ENCODE measurements at regions not wholly inside any gene's neighbourhood (a gene's known extent, or its start where the extent isn't known, plus 50 kb on each side); places are given as distances from the start of the nearest gene placed in this dataset.
"Not testable (repeated sequence)": the region's sequence is repeated elsewhere in the genome, so short reads cannot be mapped to it uniquely, and the experiment has no call there.

- no peak for DNase-seq
These were observed 487.7 kb downstream of the TYW1 start for GRCh38 chr7:67484244-67484751.

- no peak for DNase-seq
These were observed 489.8 kb downstream of the TYW1 start for GRCh38 chr7:67486401-67486800.

- no peak for DNase-seq
These were observed 490.7 kb downstream of the TYW1 start for GRCh38 chr7:67487316-67487715.

- DNase-seq = no peak
These were observed 493.2 kb downstream of the TYW1 start for GRCh38 chr7:67489881-67490280.

- DNase-seq = no peak
These were observed 496.7 kb downstream of the TYW1 start for GRCh38 chr7:67493366-67493765.

GRCh38 chr7:67496589-67496988 lies 500.0 kb downstream of the TYW1 start:
- no peak for DNase-seq

GRCh38 chr7:67497914-67498313 lies 501.3 kb downstream of the TYW1 start:
- not testable (repeated sequence) for DNase-seq

- no peak for DNase-seq
These were observed 506.3 kb downstream of the TYW1 start for GRCh38 chr7:67502929-67503328.

- no peak for DNase-seq
These were observed 508.8 kb downstream of the TYW1 start for GRCh38 chr7:67505449-67505848.

- DNase-seq = no peak
These were observed 515.8 kb downstream of the TYW1 start for GRCh38 chr7:67512481-67512880.

- DNase-seq = no peak
These were observed 521.9 kb downstream of the TYW1 start for GRCh38 chr7:67518580-67518979.

GRCh38 chr7:67519171-67519570 lies 522.5 kb downstream of the TYW1 start:
- no peak for DNase-seq

- DNase-seq = no peak
These were observed 525.9 kb downstream of the TYW1 start for GRCh38 chr7:67522504-67522903.

GRCh38 chr7:67523713-67524112 lies 527.1 kb downstream of the TYW1 start:
- DNase-seq = no peak

- no peak for DNase-seq
These were observed 529.0 kb downstream of the TYW1 start for GRCh38 chr7:67525588-67525987.

GRCh38 chr7:67535241-67535989 lies 538.8 kb downstream of the TYW1 start:
- DNase-seq = no peak

GRCh38 chr7:67542916-67543315 lies 546.3 kb downstream of the TYW1 start:
- no peak for DNase-seq

GRCh38 chr7:67547183-67547907 lies 550.7 kb downstream of the TYW1 start:
- DNase-seq = no peak

GRCh38 chr7:67549126-67549525 lies 552.5 kb downstream of the TYW1 start:
- no peak for DNase-seq

GRCh38 chr7:67550801-67551436 lies 554.3 kb downstream of the TYW1 start:
- DNase-seq = no peak

GRCh38 chr7:67552738-67553137 lies 556.1 kb downstream of the TYW1 start:
- no peak for DNase-seq

- DNase-seq = no peak
These were observed 556.7 kb downstream of the TYW1 start for GRCh38 chr7:67553378-67553777.

- DNase-seq = no peak
These were observed 558.4 kb downstream of the TYW1 start for GRCh38 chr7:67554986-67555385.

- DNase-seq = no peak
These were observed 568.3 kb downstream of the TYW1 start for GRCh38 chr7:67564959-67565358.
